Myocyte (in vitro differentiated cells): ENCODE measurements at regions not wholly inside any gene's neighbourhood (a gene's known extent, or its start where the extent isn't known, plus 50 kb on each side); places are given as distances from the start of the nearest gene placed in this dataset.

Experiments
- DNase-seq: peaks from one replicate; pipeline ENCODE4 v3.0.0-alpha.2; 2012; ENCODE audit warnings: low read depth

- no peak for DNase-seq
Measured at GRCh38 chr12:24424376-24424775, 474.9 kb upstream of the SOX5 start.

- no peak for DNase-seq
Measured at GRCh38 chr12:24423611-24424010, 474.1 kb upstream of the SOX5 start.

GRCh38 chr12:24421759-24422158 lies 472.3 kb upstream of the SOX5 start:
- no peak for DNase-seq

- DNase-seq = peak; percentile 17
Measured at GRCh38 chr12:24418157-24418556, 468.7 kb upstream of the SOX5 start.

GRCh38 chr12:24416423-24417109 lies 467.1 kb upstream of the SOX5 start:
- DNase-seq = no peak

- no peak for DNase-seq
Measured at GRCh38 chr12:24415934-24416333, 466.5 kb upstream of the SOX5 start.

GRCh38 chr12:24414480-24414879 lies 465.0 kb upstream of the SOX5 start:
- no peak for DNase-seq

- no peak for DNase-seq
Measured at GRCh38 chr12:24411948-24412347, 462.5 kb upstream of the SOX5 start.

- no peak for DNase-seq
Measured at GRCh38 chr12:24409868-24410267, 460.4 kb upstream of the SOX5 start.

- no peak for DNase-seq
Measured at GRCh38 chr12:24408305-24408704, 458.8 kb upstream of the SOX5 start.

GRCh38 chr12:24407884-24408283 lies 458.4 kb upstream of the SOX5 start:
- no peak for DNase-seq

GRCh38 chr12:24404086-24404815 lies 454.8 kb upstream of the SOX5 start:
- no peak for DNase-seq

GRCh38 chr12:24400533-24400932 lies 451.1 kb upstream of the SOX5 start:
- no peak for DNase-seq

- DNase-seq = no peak
Measured at GRCh38 chr12:24398605-24399004, 449.1 kb upstream of the SOX5 start.

GRCh38 chr12:24396224-24396623 lies 446.8 kb upstream of the SOX5 start:
- no peak for DNase-seq

GRCh38 chr12:24394246-24394645 lies 444.8 kb upstream of the SOX5 start:
- no peak for DNase-seq

GRCh38 chr12:24393071-24393470 lies 443.6 kb upstream of the SOX5 start:
- DNase-seq = no peak

- DNase-seq = no peak
Measured at GRCh38 chr12:24389394-24389793, 439.9 kb upstream of the SOX5 start.

- DNase-seq = no peak
Measured at GRCh38 chr12:24387381-24387780, 437.9 kb upstream of the SOX5 start.

- DNase-seq = no peak
Measured at GRCh38 chr12:24386836-24387235, 437.4 kb upstream of the SOX5 start.

GRCh38 chr12:24381790-24382189 lies 432.3 kb upstream of the SOX5 start:
- DNase-seq = no peak

- peak; percentile 1 for DNase-seq
Measured at GRCh38 chr12:24379861-24380521, 430.5 kb upstream of the SOX5 start.

GRCh38 chr12:24379433-24379832 lies 430.0 kb upstream of the SOX5 start:
- no peak for DNase-seq
